ENCODE measurements at regions not wholly inside any gene's neighbourhood (a gene's known extent, or its start where the extent isn't known, plus 50 kb on each side); places are given as distances from the start of the nearest gene placed in this dataset.

DNA sequence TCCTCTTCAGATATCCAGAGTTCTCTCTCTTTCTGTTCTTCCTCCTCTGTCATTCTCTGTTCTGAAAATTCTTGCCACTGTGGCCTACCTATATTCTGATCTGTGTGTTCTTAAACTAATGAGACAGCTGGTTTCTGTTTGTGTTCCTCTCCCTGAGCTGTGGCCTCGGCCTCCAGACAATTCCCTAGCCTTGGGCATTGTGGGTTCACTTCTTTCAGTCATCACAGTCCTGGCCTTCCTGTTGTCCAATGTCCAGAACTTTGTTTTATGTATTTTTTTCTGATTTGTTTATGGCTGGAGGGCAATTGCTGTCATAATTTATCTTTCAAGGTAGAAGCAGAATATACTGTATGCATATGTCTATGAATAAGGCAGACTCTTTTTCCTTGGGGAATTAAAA, 173.2 kb upstream of the MTPN start:
- H3K27ac ChIP-seq, result no peak overlapping the region
- no peak for TF ChIP-seq ZFX (IDR thresholded peaks at IDR 0.05)
- TF ChIP-seq, protein P1, sequence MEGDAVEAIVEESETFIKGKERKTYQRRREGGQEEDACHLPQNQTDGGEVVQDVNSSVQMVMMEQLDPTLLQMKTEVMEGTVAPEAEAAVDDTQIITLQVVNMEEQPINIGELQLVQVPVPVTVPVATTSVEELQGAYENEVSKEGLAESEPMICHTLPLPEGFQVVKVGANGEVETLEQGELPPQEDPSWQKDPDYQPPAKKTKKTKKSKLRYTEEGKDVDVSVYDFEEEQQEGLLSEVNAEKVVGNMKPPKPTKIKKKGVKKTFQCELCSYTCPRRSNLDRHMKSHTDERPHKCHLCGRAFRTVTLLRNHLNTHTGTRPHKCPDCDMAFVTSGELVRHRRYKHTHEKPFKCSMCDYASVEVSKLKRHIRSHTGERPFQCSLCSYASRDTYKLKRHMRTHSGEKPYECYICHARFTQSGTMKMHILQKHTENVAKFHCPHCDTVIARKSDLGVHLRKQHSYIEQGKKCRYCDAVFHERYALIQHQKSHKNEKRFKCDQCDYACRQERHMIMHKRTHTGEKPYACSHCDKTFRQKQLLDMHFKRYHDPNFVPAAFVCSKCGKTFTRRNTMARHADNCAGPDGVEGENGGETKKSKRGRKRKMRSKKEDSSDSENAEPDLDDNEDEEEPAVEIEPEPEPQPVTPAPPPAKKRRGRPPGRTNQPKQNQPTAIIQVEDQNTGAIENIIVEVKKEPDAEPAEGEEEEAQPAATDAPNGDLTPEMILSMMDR (conservative IDR thresholded peaks at IDR 0.05), result no peak

DNA sequence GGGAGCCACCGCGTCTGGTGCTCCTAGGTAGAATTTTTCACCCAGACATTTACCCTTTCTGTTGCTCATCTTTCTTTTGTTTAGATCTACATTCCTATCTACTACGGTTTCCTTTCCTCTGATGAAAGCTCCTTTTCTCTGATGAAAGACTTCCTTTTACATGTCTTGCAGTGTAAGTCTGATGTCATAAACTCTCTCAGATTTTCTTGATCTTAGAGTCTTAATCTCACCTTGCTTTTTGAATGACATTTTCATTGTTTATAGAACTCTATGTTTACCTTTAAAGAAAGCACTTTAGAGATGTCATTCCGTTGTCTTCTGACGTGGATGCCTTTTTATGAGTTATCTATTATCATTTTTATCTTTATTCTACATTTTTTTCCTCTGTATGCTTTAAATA, 171.8 kb upstream of the MTPN start:
- TF ChIP-seq ZFX (IDR thresholded peaks at IDR 0.05), result no peak
- TF ChIP-seq, protein P1 (conservative IDR thresholded peaks at IDR 0.05), result no peak

DNA sequence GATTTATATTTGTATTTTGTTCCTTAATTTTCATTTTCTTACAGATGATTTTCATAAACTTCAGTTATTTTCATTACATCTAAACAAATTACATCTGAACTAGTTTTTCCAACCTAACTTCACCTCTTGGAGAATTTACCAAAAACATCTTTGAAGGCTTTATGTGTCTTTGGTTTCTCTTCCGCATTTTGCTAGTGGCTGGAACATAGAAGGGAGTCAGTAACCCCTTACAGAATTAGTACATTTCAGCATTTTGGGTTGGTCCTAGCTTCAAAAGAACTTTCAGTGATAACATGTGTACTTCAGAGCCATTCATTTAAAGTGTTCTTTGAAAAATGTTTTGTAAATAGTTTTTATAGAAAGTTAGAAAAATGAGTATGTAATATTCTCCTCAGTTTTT, 169.8 kb upstream of the MTPN start:
- H3K27ac ChIP-seq, result no peak overlapping the region
- no peak for TF ChIP-seq ZFX (IDR thresholded peaks at IDR 0.05)
- TF ChIP-seq, protein P1 (conservative IDR thresholded peaks at IDR 0.05), result no peak

More for the DNA sequence above, 171.8 kb upstream of the MTPN start:
- H3K27ac ChIP-seq, result no peak overlapping the region

DNA sequence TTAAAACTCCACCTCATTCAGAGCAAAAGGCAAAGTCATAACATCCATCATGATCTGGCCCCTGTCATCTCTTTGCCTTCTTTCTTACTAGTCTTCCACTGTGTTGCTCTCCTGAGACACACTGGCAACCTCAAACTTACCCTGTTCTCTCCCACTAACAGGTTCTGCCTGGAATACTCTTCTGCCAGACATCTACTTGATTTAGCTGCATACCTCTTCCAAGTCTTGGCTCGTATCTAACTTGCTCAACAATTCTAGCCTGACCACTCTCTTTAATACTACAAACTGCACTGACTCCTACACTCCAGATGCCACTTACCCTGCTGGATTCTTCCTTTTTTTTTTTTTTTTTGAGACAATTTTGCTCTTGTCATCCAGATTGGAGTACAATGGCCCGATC, 167.0 kb upstream of the MTPN start:
- TF ChIP-seq, protein P1 (conservative IDR thresholded peaks at IDR 0.05), result no peak
- no peak for TF ChIP-seq ZFX (IDR thresholded peaks at IDR 0.05)
- H3K27ac ChIP-seq, result no peak overlapping the region

DNA sequence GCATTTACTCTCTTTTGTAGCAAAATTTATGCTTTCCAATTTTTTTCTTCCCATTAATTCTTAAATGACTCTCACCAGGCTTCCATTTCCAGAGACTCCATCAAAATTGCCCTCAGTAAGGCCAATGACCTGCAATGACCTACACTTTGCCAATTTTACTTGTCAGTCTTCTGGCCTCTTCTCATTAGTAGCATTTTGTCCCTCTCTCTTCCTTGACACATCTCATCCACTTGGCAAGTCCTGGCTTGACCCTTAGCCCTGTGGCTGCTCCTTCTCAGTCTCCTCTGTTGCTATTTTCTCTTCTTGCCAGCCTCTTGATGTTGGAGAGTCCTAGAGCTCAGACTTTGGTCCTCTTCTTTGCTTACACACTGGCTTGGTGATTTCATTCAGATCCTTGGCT, 166.1 kb upstream of the MTPN start:
- no peak overlapping the region for H3K27ac ChIP-seq
- TF ChIP-seq ZFX (IDR thresholded peaks at IDR 0.05), result no peak
- TF ChIP-seq, protein P1 (conservative IDR thresholded peaks at IDR 0.05), result no peak

DNA sequence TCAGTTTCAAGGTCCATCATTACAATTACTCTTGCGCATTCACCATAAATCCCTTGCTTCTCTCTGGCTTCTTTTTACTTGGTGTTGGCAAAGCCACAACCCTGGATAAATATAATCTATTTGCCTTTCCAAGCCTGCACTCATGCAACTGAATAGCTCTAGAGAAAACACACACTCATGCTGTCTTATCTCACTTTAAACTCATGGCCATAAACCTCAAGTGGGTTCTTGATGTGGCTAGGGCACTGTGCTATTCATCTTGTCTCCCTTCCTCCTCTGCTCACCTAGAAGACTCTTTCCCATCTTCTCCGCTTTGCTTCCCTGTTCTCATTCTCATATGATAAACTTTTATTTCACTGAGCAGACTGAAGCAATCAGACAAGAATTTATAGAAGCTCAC, 165.4 kb upstream of the MTPN start:
- no peak overlapping the region for H3K27ac ChIP-seq
- no peak for TF ChIP-seq ZFX (IDR thresholded peaks at IDR 0.05)
- TF ChIP-seq, protein P1 (conservative IDR thresholded peaks at IDR 0.05), result no peak

DNA sequence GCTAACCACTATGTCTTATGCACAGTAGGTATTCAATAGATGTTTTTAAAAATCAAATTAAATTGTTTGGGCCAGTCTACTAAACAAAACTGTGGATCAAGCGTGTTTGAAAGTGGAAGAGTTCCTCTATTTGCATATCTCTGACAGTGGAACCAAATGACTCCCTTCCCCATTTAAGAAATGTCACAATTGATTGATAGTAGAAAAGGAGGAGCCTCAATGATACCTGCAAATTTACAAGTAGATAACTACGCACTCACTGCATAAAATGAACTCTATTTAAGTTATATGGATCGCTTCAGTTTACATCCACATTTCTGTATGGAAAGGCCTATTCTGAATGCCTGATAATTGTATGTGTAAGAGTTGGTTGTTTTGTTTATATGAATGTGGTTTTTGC, 163.3 kb upstream of the MTPN start:
- no peak overlapping the region for H3K27ac ChIP-seq
- TF ChIP-seq ZFX (IDR thresholded peaks at IDR 0.05), result no peak
- TF ChIP-seq, protein P1 (conservative IDR thresholded peaks at IDR 0.05), result no peak

All from C4-2B (cell line).